ENCODE measurements at regions not wholly inside any gene's neighbourhood (a gene's known extent, or its start where the extent isn't known, plus 50 kb on each side); places are given as distances from the start of the nearest gene placed in this dataset.

DNA sequence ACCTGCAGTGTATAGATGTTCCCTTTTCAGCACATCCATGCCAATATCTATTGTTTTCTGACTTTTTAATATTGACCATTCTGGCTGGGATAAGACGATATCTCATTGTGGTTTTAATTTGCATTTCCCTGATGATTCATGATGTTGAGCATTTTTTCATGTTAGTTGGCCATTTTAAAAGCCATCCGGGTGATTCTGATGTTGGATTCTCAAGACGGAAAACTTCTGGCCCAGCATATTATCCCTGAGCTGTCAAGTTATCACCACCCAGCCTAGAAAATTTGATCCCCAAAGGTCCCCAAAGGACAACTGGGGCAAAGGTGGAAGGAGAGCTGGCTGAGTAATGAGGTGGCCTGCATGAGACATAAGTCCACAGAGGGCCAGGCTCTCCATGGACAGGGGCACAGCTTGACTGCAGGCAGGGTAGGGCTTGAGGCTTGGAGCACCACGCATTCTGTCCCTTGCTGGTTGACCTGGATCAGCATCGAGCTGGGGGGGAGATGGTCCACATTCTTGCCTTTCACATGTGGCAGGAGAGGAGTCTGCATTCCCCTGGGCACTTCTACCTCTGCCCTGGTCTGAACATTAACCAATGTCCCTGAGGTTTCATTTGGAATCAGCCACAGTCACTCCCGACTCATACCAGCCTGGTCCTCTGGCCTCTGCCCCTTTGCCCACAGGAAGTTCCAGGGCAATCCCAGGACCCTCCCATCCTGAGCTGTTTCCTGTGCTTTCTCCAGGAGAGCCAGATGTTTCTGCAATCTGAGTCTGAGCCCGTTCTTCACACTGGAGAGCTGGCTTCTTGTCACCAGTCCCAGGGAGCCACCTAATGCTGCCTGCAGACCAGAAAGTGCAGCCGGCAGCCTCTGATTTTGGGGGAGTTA is 69.2 kb downstream of the ISG20 start:
- Histone ChIP-seq H2AFZ (ENCODE audit: low read depth, low read length) (no peak overlapping the region), H3K9me3 (ENCODE audit: low read length) (peaks cover 2% of the 10 kb centered on the region), H3K36me3 (ENCODE audit: insufficient read depth, low read length) (no peaks in the 10 kb centered on the region), H3K4me3 (ENCODE audit: low read length) (no peak overlapping the region), H3K27me3 (ENCODE audit: insufficient read depth, low read length) (peaks cover 64% of the 10 kb centered on the region), H3K4me1 (ENCODE audit: insufficient read depth, low read length) (no peaks in the 10 kb centered on the region)

DNA sequence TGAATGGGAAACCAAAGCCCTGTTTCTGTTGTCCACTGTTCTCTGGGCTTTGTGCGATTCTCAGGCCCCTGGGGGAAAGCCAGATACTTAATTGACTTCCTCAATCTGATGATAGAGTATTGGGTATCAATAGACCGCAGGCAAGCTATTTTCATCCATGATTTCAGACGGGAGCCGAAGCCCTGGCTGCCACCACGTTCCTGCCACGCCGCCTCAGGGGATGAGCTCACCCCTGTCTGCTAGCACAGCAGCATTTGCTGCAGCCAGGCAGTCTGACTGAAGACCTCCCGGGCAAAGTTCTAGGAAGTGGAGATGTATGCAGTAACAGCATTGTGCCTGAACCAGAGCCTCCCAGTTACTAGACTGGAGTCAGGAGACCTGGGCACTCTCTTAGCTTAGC is 69.8 kb downstream of the ISG20 start:
- H3K27me3 ChIP-seq (ENCODE audit: insufficient read depth, low read length) = peaks cover 58% of the 10 kb centered on the region
- no peaks in the 10 kb centered on the region for H3K4me1 ChIP-seq (ENCODE audit: insufficient read depth, low read length)
- H3K4me3 ChIP-seq (ENCODE audit: low read length) = no peak overlapping the region
- no peaks in the 10 kb centered on the region for H3K9me3 ChIP-seq (ENCODE audit: low read length)
- H2AFZ ChIP-seq (ENCODE audit: low read depth, low read length) = no peak overlapping the region
- H3K36me3 ChIP-seq (ENCODE audit: insufficient read depth, low read length) = no peaks in the 10 kb centered on the region

DNA sequence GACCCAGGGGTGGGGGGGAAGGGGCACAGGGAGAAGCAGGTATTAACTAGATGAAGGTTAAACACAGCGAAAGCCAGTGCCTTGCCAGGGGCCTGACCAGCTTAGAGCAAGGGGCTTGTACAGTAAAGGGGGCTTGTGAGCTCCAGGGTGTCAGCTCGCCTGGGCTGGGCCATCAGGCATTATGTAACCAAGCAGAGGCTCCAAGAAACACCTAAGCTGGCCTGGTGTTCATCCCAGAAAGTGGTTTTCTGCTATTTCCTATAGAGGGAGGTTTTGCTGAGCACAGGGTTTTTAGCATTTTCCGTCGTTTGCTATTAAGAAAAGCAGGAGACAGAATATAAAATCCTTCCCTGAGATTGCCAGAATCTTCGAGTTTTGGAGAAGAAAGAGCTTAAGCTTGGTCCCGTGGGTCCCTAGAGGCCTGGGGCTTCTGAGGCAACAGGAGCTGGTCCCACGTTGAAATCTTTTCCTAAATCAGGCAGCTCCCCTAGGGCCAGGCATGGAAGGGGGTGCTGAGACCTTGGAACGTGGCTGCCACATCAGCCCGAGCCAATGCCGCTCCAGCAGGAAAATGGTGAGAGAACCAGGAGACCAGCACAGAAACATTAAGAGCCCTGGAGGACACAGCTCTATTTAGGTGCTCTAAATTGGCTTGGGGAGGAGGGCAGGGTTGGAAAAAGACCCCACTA is 71.4 kb downstream of the ISG20 start:
- Histone ChIP-seq H3K36me3 (ENCODE audit: insufficient read depth, low read length) (no peaks in the 10 kb centered on the region), H3K27me3 (ENCODE audit: insufficient read depth, low read length) (peaks cover 45% of the 10 kb centered on the region), H3K4me1 (ENCODE audit: insufficient read depth, low read length) (no peaks in the 10 kb centered on the region), H3K9me3 (ENCODE audit: low read length) (no peaks in the 10 kb centered on the region), H3K4me3 (ENCODE audit: low read length) (no peak overlapping the region), H2AFZ (ENCODE audit: low read depth, low read length) (no peak overlapping the region)

DNA sequence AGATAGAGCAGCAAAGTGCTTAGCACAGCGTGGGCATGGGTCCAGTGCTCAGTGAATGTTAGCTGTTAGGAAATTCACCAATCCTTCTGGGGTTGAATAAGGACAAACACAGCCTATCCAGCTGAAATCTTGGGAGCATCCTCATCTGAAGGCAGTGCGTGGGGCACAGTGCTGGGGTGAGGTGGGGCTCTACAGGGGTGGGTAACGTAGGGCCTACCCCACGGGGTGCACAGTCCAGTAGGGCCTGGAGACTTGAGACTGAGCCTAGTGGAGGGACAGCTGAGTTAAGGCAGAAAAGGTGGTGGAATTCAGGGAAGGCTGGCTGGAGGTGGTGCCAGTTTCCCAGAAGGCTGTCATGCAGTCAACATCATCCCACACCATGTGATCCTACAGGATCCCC is 73.0 kb downstream of the ISG20 start:
- Histone ChIP-seq H3K36me3 (ENCODE audit: insufficient read depth, low read length) (no peaks in the 10 kb centered on the region), H3K4me1 (ENCODE audit: insufficient read depth, low read length) (no peaks in the 10 kb centered on the region), H3K4me3 (ENCODE audit: low read length) (no peak overlapping the region), H2AFZ (ENCODE audit: low read depth, low read length) (no peak overlapping the region), H3K27me3 (ENCODE audit: insufficient read depth, low read length) (peaks cover 32% of the 10 kb centered on the region), H3K9me3 (ENCODE audit: low read length) (no peaks in the 10 kb centered on the region)

DNA sequence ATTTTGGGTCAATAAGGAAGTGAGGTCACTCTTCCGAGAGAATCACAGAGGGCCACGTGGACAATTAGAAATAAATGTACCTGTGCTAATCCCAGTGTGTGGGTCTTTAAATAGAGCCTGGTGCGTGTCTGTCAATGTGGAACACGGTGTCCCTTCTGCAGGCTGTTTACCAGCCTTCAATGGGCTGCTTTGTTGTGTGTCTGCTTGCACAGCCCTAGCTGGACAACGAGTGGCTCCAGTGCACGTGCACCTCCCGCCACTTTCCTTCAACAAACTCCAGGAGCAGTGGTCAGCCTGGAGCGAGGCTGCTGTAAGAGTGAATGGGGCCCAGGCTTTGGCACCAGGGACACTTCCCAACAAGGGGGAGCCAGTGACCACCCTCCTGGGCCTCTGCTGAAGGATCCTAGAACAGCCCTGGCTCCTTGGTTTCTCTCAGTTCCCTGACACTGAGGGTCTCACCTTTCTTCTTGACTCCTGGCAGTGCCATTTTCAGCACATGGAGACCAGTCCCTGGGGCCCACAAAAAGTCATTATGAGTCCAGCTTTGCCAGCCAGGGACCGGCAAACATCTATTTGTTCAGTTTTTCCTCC is 76.1 kb downstream of the ISG20 start:
- no peaks in the 10 kb centered on the region for H3K36me3 ChIP-seq (ENCODE audit: insufficient read depth, low read length)
- H3K4me3 ChIP-seq (ENCODE audit: low read length) = no peak overlapping the region
- H3K4me1 ChIP-seq (ENCODE audit: insufficient read depth, low read length) = no peaks in the 10 kb centered on the region
- no peaks in the 10 kb centered on the region for H3K9me3 ChIP-seq (ENCODE audit: low read length)
- peaks cover 12% of the 10 kb centered on the region for H3K27me3 ChIP-seq (ENCODE audit: insufficient read depth, low read length)
- no peak overlapping the region for H2AFZ ChIP-seq (ENCODE audit: low read depth, low read length)

DNA sequence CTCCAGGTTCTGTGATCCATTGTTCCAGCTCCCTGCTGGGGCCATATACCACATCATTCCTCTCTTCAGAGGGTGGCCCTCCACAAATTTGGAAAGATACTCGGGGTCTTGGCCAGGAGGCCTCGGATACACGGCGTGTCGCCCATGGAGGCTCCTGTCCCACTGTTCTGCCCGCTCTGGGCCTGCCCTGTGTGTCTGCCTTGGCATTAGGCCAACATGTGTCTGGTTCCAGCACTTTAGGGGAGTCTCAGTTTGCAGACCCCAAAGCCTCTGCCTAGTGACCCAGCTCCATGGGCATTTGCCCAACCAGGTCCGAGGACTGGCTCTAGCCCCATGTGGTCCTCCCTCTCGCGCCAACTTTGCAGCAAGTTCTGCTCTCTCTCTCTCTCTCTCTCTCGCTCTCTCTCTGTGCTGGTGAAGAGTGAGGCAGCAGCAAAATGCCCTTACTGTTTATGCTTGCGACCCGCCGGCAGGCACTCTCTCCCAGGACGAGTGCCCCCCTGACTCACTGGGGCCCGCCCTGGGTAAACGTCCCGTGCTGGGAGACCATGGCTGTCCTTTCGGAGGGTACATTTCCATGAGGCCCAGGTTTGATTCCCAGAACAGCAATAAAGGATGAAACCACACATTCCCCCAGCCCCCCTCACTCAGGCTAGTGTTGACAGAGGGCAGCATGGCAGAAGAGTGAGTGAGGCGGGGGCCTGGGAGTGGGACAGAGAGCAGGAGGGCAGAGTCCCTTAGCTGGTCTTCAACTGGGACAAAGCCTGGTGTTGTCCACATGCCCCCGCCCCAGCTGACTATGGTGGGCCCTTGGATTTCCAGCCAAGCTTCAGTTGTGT is 77.9 kb downstream of the ISG20 start:
- Histone ChIP-seq H3K4me3 (ENCODE audit: low read length) (no peak overlapping the region), H3K27me3 (ENCODE audit: insufficient read depth, low read length) (peaks cover 6% of the 10 kb centered on the region), H3K36me3 (ENCODE audit: insufficient read depth, low read length) (no peaks in the 10 kb centered on the region), H3K4me1 (ENCODE audit: insufficient read depth, low read length) (no peaks in the 10 kb centered on the region), H3K9me3 (ENCODE audit: low read length) (no peaks in the 10 kb centered on the region), H2AFZ (ENCODE audit: low read depth, low read length) (no peak overlapping the region)

DNA sequence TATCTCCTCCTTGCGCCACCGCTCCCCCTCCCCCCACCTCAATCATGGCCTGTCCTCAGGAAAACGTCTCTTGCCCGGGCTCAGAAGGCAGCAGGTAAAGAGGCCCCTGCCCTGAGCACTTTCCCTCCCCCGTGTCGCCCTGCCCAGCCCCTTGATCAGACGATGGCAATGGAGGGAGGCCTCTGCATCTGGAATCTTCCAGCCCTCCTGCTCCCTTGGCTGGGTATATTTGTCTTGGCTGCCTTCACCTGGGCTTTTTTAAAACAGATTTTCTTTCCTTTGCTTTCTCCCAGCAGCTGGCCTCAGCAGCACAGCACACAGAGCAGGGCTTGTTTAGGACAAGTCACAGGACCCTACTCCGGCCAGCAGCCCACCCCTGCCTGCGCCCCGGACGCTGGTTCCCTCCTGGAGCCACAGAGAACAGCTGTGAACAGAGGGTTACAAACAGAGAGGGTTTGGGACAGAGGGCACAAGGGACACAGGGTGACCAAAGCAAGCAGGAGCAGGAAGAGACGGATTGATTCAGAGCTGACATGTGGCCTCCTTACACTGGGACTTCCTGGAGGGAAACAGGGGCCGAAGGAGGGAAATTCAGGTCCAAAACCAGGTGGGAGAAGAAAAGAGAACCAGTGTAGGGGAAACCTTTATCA is 78.7 kb downstream of the ISG20 start:
- H2AFZ ChIP-seq (ENCODE audit: low read depth, low read length) = no peak overlapping the region
- H3K9me3 ChIP-seq (ENCODE audit: low read length) = no peaks in the 10 kb centered on the region
- no peak overlapping the region for H3K4me3 ChIP-seq (ENCODE audit: low read length)
- peaks cover 4% of the 10 kb centered on the region for H3K27me3 ChIP-seq (ENCODE audit: insufficient read depth, low read length)
- no peaks in the 10 kb centered on the region for H3K4me1 ChIP-seq (ENCODE audit: insufficient read depth, low read length)
- no peaks in the 10 kb centered on the region for H3K36me3 ChIP-seq (ENCODE audit: insufficient read depth, low read length)

DNA sequence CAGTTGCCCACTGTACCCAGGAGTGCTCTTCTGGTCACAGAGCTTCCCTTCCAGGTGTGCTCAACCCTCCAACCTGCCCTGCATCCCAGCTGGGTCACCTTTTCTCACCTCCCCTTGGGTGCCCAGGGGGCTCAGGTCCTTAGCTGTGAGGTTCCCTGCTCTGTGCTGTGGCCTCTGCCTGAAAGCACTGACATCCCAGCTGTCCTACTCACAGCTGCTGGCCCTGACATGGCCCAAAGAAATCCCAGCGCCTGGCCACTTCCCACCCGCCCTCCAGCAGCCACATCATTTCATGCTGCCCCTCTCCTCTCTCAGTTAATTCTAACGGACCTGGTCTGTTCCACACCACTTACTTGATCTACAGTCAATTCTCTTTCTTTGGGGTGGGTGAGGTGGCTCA is 79.9 kb downstream of the ISG20 start:
- no peaks in the 10 kb centered on the region for H3K4me1 ChIP-seq (ENCODE audit: insufficient read depth, low read length)
- H2AFZ ChIP-seq (ENCODE audit: low read depth, low read length) = no peak overlapping the region
- H3K36me3 ChIP-seq (ENCODE audit: insufficient read depth, low read length) = no peaks in the 10 kb centered on the region
- H3K4me3 ChIP-seq (ENCODE audit: low read length) = no peak overlapping the region
- no peaks in the 10 kb centered on the region for H3K9me3 ChIP-seq (ENCODE audit: low read length)
- H3K27me3 ChIP-seq (ENCODE audit: insufficient read depth, low read length) = peaks cover 3% of the 10 kb centered on the region

DNA sequence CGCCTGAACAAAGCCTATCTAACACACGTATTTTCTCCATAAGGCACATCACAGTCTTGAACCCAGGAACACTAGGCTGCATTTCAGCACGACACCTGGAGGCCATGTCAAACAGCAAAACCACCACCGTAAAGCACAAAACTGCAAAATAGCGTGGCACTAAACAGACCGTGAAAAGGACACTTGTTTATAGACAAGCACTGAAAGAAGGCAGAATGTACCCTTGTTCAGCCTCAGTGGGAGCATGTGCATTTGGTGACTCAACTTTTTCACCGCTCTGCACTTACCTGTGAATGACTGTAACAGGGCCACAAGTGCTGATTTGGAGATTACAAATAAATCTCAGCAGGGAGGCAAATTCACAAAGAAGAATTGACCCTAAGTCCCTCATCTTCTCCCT is 80.8 kb downstream of the ISG20 start:
- Histone ChIP-seq H3K4me1 (ENCODE audit: insufficient read depth, low read length) (no peaks in the 10 kb centered on the region), H2AFZ (ENCODE audit: low read depth, low read length) (no peak overlapping the region), H3K27me3 (ENCODE audit: insufficient read depth, low read length) (peaks cover 3% of the 10 kb centered on the region), H3K36me3 (ENCODE audit: insufficient read depth, low read length) (no peaks in the 10 kb centered on the region), H3K4me3 (ENCODE audit: low read length) (no peak overlapping the region), H3K9me3 (ENCODE audit: low read length) (no peaks in the 10 kb centered on the region)

DNA sequence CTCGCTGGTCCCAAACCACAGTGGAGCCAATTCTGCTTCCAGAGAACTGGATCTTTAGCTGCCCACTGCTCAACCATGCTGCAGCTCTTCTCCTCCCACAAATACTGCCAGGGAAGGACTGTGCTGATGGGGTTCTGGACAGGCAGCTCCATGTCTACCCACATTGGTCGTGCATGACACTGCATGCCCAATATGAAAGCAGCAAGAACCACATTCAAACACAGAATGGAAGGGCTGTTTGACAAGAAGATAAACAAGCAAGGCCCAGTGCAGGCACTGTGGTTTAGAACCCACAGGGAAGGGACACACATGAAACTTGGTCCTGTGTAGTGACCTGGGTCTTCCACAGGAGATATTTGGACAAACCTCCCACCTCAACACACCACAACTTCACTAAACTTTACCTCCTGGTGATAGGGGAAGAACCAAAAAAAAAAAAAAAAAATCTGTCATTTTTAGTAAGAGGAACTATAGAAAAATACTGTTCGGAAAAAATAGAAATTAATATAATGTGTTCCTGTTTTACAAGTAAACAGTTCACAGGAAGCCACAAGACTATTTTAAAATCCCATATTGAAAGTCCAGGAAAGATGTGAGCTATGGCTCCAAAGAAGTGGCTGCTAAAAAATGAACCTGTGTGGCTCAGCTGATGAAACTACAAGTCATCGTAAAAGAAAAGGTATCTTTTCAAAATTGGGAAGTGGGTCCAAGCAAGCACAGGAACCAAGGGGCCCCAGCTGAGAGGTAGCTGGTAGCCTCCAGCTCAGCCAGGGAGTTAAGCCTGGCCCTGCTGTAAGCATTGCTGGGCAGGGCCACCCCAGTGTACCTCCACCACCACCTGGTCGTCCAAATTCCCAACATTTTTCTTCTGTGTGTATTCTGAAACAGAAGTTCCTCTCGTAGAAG is 77.7 kb upstream of the ACAN start:
- Histone ChIP-seq H3K36me3 (ENCODE audit: insufficient read depth, low read length) (no peaks in the 10 kb centered on the region), H2AFZ (ENCODE audit: low read depth, low read length) (no peak overlapping the region), H3K27me3 (ENCODE audit: insufficient read depth, low read length) (peaks cover 3% of the 10 kb centered on the region), H3K4me1 (ENCODE audit: insufficient read depth, low read length) (no peaks in the 10 kb centered on the region), H3K9me3 (ENCODE audit: low read length) (no peaks in the 10 kb centered on the region), H3K4me3 (ENCODE audit: low read length) (no peak overlapping the region)

DNA sequence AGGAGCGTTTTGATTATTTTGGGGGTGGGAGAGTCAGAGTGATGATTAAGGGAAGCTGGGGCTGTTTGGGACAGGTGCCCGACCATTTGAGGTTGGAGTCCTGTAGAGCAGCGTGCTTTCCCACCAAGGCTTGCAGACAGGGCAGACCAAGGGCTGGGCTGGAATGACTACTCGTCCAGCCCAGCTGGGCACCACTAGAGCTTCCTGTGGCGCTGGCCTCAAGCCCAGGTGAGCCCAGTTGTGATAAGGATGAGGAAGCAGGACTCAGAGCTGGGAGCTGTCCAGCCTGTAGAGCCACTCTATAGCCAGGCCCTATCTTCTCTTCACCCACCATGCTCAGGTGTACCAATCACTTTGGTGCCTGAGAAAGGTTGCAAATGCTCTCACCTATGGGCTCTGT is 75.8 kb upstream of the ACAN start:
- peaks cover 3% of the 10 kb centered on the region for H3K27me3 ChIP-seq (ENCODE audit: insufficient read depth, low read length)
- no peak overlapping the region for H2AFZ ChIP-seq (ENCODE audit: low read depth, low read length)
- no peak overlapping the region for H3K4me3 ChIP-seq (ENCODE audit: low read length)
- no peaks in the 10 kb centered on the region for H3K4me1 ChIP-seq (ENCODE audit: insufficient read depth, low read length)
- no peaks in the 10 kb centered on the region for H3K9me3 ChIP-seq (ENCODE audit: low read length)
- no peaks in the 10 kb centered on the region for H3K36me3 ChIP-seq (ENCODE audit: insufficient read depth, low read length)

DNA sequence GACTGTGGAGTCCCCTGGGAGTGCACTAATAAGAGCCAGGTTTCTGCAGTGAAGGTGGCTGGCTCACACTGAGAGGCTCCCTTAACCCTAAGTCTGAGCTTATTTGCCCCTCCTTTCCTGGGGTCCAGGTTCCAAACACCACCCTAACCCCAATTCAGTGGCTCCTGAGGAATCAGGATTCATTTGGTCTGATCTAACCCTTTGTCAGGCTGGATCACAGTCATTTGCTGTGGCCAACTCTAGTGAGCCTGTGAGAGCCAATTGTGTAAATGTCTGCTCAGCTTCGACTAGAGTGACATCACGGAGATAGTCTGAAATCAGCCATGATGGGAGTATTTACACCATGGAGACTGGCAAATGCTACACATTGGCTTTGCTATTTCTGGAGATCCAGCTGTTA is 73.7 kb upstream of the ACAN start:
- Histone ChIP-seq H3K4me1 (ENCODE audit: insufficient read depth, low read length) (no peaks in the 10 kb centered on the region), H3K36me3 (ENCODE audit: insufficient read depth, low read length) (no peaks in the 10 kb centered on the region), H3K9me3 (ENCODE audit: low read length) (no peaks in the 10 kb centered on the region), H3K4me3 (ENCODE audit: low read length) (no peak overlapping the region), H3K27me3 (ENCODE audit: insufficient read depth, low read length) (peaks cover 3% of the 10 kb centered on the region), H2AFZ (ENCODE audit: low read depth, low read length) (no peak overlapping the region)
